Ascending aorta (tissue), 2 donors: ENCODE measurements at regions not wholly inside any gene's neighbourhood (a gene's known extent, or its start where the extent isn't known, plus 50 kb on each side); places are given as distances from the start of the nearest gene placed in this dataset.

Source experiments
- DNase-seq, 2 donors: peaks; one replicate each; pipeline ENCODE4 v3.0.0-alpha.2; 2019; ENCODE audit warnings: low spot score in 2 of 2
- H3K27ac ChIP-seq, 2 donors: fragments of 200-600 bp; sonication (generic); one replicate each; pipeline ENCODE4 v1.5.1; 2016 to 2017; ENCODE audit warnings: mild to moderate bottlenecking in 1 of 2
- H3K27me3 ChIP-seq: fragments of 200-600 bp; sonication (generic); one replicate; pipeline ENCODE4 v1.5.1; 2017
- H3K36me3 ChIP-seq, 2 donors: fragments of 200-600 bp; sonication (generic); one replicate each; pipeline ENCODE4 v1.5.1; 2016
- H3K4me1 ChIP-seq, 2 donors: fragments of 200-600 bp; sonication (generic); one replicate each; pipeline ENCODE4 v1.5.1; 2016 to 2017; ENCODE audit warnings: mild to moderate bottlenecking in 1 of 2
- H3K4me3 ChIP-seq, 2 donors: fragments of 200-600 bp; sonication (generic); one replicate each; pipeline ENCODE4 v1.5.1; 2016 to 2017; ENCODE audit warnings: mild to moderate bottlenecking in 1 of 2
- H3K9me3 ChIP-seq, 2 donors: fragments of 200-600 bp; sonication (generic); one replicate each; pipeline ENCODE4 v1.5.1; 2016
- CTCF ChIP-seq, 3 experiments: fragments of 200-600 bp in 2 of 3; fragments of 450-650 bp in 1 of 3; sonication (generic) in 2 of 3; IDR thresholded peaks; one replicate each; pipeline ENCODE4 v1.5.1; 2016 to 2019; ENCODE audit warnings: antibody characterized with exemption in 3 of 3, mild to moderate bottlenecking in 1 of 3, moderate library complexity in 1 of 3
- intact Hi-C: fragments of 100-400 bp; cut with DNase I; formaldehyde crosslinking; loops from one replicate; pipeline ENCODE4 v1.15.1; 2023

- no peaks in the 10 kb centered on the region for H3K36me3 ChIP-seq
- no peak overlapping the region for H3K4me3 ChIP-seq
- peaks cover 3 to 8% of the 10 kb centered on the region in 2 donors for H3K9me3 ChIP-seq
- TF ChIP-seq CTCF (IDR thresholded peaks at IDR 0.05), result no peak
- intact Hi-C loops, result no loop called here
- H3K27ac ChIP-seq, result no peak overlapping the region
- H3K27me3 ChIP-seq, result no peaks in the 10 kb centered on the region
- DNase-seq, result no peak
- H3K4me1 ChIP-seq, result no peaks in the 10 kb centered on the region
Observed at GRCh38 chr3:193959861-193960260, 176.1 kb upstream of the HES1 start.

- peaks cover 0 to under 1% of the 10 kb centered on the region in 2 donors for H3K9me3 ChIP-seq
- no peak overlapping the region for H3K4me3 ChIP-seq
- no peaks in the 10 kb centered on the region for H3K36me3 ChIP-seq
- no peaks in the 10 kb centered on the region for H3K27me3 ChIP-seq
- intact Hi-C loops, result no loop called here
- TF ChIP-seq CTCF (IDR thresholded peaks at IDR 0.05), result no peak
- H3K27ac ChIP-seq, result no peak overlapping the region
- DNase-seq, result no peak
- no peaks in the 10 kb centered on the region for H3K4me1 ChIP-seq
Observed at GRCh38 chr3:193960487-193961274, 175.3 kb upstream of the HES1 start.

GRCh38 chr3:193962986-193963685 is 172.8 kb upstream of the HES1 start:
- Histone ChIP-seq H3K4me3 (no peak overlapping the region), H3K9me3 (no peaks in the 10 kb centered on the region), H3K4me1 (no peaks in the 10 kb centered on the region), H3K27ac (no peak overlapping the region), H3K27me3 (no peaks in the 10 kb centered on the region), H3K36me3 (no peaks in the 10 kb centered on the region)
- DNase-seq, result no peak
- no peak for TF ChIP-seq CTCF (IDR thresholded peaks at IDR 0.05)
- intact Hi-C loops, result no loop called here

GRCh38 chr3:193963808-193964516 is 172.0 kb upstream of the HES1 start:
- H3K36me3 ChIP-seq, result no peaks in the 10 kb centered on the region
- no peak overlapping the region for H3K4me3 ChIP-seq
- TF ChIP-seq CTCF (IDR thresholded peaks at IDR 0.05), result no peak
- intact Hi-C loops, result no loop called here
- no peaks in the 10 kb centered on the region for H3K9me3 ChIP-seq
- H3K27ac ChIP-seq, result no peak overlapping the region
- DNase-seq, result no peak
- no peaks in the 10 kb centered on the region for H3K27me3 ChIP-seq
- H3K4me1 ChIP-seq, result no peaks in the 10 kb centered on the region

GRCh38 chr3:193964517-193964880 is 171.4 kb upstream of the HES1 start:
- Histone ChIP-seq H3K27me3 (no peaks in the 10 kb centered on the region), H3K9me3 (no peaks in the 10 kb centered on the region), H3K4me3 (no peak overlapping the region), H3K4me1 (no peaks in the 10 kb centered on the region), H3K36me3 (no peaks in the 10 kb centered on the region), H3K27ac (no peak overlapping the region)
- no peak for DNase-seq
- intact Hi-C loops, result no loop called here
- TF ChIP-seq CTCF (IDR thresholded peaks at IDR 0.05), result no peak
